Stimulated activated CD4-positive, alpha-beta T cell treated with anti-CD3 and anti-CD28 coated beads, Interleukin-1b, Interleukin-23, amount 100 ng/mL, for 1 hour (primary cell): ENCODE measurements at regions not wholly inside any gene's neighbourhood (a gene's known extent, or its start where the extent isn't known, plus 50 kb on each side); places are given as distances from the start of the nearest gene placed in this dataset.

Experiments
- DNase-seq, 2 donors: peaks; one replicate each; pipeline ENCODE4 v3.0.0-alpha.2; 2020; ENCODE audit warnings: low read depth in 2 of 2

DNA sequence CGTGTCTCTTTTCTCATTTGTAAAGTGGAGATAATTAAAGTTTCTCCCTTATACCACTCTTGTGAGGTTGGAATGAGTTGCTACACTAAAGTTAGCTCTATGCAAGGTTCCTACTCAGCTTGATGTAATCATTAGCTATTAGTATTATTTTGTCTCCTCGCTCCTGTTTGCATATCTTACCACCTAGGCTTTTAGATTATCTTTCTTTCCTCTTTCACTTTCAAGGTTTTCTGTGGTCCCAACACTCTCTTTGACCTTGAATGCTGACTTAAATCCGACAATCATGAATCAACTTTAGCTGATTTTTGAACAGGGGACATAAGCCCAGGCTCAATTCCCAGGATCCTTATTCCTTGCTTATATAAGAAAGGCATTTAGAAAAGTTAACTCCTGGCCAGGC lies 769.7 kb upstream of the GRM7 start:
- no peak for DNase-seq

DNA sequence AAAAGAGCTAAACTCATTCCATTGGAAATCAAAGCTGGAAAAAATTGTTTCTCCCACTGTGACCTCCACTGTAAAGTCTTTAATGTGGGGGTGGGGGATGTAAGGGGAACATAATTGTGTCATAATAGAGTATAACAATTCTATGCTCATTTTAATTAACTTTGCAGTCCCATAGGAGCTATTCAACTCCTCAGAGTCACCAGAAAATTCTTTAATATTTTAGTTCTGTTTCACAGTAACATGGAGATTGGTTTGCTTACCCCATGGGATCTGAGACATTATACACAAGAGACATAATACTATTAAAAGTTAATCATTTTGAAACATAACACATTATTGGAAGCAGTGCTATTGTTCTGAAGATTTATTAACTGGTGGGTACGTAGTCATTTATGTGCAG lies 765.9 kb upstream of the GRM7 start:
- no peak for DNase-seq

DNA sequence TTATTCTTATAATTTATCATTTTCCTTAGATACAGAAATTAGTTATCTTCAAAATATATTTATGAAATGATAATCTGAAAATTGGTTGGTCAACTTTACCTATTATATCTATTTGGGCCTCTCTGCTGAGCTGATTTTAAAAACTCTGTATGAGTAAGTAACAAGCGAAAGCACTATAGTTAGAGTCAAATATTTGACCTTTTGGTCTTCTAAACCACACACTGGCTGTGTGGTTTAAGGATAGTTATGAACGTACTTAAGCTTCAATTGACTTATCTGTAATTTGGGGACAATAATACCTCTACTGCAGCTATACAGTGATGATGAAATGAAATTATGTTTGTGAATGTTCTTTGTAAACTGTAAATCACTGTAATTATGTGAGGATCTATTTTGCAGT lies 763.9 kb upstream of the GRM7 start:
- no peak for DNase-seq

DNA sequence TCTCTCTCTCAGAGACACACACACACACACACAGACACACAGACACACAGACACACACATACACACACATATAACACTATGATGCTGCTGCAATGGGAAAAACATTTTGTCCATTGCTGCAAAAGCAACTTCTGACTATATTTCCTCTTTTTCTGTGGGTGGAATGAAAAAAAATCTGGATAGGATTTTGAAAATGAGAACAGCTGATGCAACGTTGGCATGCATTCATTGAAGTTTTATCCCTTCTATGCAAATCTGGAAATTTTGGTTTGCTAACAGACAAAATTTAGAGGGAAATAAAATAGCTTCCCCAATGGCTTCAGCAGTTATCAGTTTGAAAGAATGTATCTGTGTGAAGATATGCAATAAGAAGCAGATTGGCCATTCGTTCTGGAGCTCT lies 763.4 kb upstream of the GRM7 start:
- no peak for DNase-seq

DNA sequence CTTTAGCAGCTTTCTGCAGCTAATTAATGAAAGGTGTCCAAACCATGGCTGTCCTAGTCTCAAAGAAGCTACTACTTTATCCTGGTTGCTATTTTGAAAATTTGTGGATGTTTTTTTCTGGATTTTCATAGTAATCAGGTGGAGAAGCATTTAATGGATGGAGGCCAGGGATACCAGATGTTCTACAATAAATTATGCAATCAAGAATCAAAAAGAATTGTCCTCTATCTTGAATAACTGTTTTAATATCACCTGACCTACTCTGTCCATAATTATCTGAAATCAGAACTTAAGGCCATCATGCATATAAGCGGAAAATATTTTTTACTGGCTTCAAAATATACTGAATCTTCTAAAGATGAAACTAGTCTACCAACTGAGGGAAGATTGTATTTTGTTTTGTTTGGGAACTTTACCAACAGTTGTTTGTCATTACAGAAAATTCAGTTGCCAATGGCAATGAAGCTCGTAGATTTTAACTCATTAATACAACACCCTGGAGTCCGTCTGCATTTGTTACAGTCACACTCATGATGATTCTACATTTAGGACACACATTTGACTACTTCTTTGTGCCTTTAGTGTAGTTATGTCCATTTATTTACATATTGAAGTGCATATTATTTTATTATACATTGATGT lies 762.3 kb upstream of the GRM7 start:
- no peak for DNase-seq

DNA sequence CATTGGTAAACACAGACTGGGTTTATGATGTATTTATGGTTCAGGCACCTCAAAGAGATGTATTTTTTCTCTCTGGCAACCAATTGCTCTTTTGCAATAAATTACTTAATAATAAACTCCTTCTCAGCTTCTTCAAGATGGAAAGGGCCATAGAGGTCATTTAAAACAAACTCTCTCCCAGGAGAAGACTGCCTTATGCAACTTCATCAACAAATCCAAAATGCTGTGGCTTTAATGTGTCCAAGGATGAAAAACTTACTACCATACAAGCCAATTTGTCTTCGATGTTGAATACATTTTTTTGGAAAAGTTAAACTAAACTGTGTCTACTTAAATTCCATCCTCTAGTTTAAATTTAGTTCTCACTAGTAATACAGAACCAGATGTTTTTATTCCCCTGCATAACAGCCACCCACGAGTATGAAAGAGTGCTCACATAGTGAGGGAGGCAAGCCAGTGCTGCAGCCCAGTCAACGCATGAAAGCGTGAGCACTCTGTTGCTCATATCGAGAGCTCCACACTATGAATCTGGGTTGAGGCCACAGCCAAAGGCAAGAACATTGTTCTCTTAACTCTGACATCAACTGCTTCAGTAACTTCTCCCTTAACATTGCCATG lies 761.3 kb upstream of the GRM7 start:
- no peak for DNase-seq

DNA sequence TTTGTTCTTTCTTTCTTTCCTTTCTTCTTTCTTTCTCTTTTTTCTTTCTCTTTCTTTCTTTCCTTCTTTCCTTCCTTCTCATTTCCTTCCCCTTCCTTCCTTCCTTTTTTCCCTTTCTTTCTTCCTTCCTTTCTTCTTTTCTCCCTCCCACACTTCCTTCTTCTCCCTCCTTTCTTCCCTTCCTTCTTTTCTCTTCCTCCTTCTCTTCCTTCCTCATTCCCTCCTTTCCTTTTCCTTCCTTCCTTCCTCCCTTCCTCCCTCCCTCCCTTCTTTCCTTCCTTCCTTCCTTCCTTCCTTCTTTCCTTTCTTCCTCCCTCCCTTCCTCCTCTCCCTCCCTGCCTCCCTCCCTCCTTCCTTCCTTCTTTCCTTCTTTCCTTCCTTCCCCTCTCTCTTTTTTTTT lies 755.7 kb upstream of the GRM7 start:
- no peak for DNase-seq

DNA sequence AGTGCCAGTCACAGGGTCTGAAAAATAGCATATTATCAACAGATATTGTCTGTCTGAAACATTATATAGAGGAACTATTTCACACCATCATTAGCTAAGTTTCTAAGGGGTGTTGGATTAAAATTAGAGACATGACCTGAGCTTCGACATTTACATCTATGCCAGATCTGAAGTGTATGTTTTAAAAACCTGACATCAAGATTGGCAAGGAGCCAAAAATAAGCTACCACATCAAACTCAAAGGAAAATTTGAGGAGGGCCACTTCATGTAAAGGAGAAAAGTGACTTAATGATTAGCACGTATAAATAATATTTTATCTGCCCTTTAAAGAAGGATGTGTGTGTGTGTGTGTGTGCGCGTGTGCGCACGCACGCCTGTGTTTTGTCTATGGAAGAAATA lies 752.0 kb upstream of the GRM7 start:
- no peak for DNase-seq

DNA sequence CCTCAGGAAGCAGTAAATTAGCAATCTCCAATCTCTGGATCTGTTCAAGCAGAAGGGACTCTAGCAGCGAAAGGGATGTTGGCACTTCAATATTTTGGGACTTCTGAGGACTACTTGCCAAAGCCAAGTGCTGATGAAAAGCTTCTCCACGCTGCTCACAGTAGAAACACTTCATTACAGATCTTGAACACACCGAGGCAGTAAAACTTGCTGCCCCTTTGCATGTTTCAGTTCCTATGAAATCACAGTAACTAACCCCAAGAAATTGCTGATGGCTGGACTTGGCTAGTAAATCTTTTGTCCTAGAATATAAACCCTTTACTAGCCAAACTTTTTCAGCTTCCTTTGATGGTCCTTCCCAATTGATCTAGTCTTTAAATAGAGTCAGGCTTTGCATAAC lies 750.5 kb upstream of the GRM7 start:
- DNase-seq: no peak

DNA sequence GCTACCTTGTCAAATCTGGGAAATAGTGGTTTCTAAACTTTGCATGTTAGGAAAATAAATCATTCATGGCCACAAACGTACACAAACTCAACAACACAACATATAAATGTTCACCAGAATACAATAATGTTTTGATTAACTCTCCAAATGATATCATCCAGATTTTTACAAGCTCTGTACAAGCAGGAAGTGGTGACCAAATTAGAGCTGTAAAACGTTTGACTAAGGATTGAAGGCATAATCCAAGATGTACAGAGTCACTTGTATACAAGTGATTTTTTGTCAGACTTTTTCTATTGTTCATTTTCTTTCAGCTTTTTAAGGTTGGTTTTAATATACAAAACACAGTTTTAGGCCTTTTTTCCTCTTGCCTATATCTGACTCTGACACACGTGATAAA lies 748.4 kb upstream of the GRM7 start:
- DNase-seq: no peak

DNA sequence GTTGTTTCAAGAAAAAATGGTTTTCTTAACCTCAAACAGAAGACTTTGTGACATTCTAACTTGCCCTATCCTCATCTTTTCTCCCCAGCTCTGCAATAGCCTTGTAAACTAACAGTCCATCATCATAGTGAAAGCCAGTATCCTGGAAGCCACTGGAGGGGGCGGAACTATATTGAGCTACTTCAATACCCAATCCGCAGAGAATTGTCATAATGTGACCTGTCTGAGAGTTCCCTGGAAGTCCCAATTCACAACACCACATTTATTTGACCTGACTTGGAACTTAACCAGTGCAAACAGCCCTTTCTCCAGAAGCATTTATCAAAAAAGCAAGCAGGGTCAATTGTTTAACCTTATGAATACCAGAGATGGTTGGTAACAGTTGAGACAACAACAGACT lies 747.6 kb upstream of the GRM7 start:
- DNase-seq: no peak

DNA sequence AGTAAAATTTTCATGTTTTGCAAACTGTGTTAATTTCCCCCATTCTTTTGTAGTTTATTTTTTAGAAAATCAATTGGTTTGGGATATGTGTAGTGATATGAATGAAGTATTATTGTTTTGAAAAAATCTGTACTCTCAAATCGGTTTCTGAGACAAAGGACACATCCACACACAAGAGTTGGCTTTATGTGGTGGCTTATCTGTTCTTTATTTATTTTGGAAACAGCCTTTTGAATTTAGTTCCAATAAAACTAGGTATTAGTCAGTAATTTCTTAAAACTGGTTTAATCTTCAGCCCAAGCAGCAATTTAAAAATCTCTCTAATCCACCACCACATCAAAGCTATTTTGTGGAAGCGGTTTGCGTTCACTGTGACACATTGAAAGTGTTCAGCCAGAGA lies 741.5 kb upstream of the GRM7 start:
- DNase-seq: no peak

DNA sequence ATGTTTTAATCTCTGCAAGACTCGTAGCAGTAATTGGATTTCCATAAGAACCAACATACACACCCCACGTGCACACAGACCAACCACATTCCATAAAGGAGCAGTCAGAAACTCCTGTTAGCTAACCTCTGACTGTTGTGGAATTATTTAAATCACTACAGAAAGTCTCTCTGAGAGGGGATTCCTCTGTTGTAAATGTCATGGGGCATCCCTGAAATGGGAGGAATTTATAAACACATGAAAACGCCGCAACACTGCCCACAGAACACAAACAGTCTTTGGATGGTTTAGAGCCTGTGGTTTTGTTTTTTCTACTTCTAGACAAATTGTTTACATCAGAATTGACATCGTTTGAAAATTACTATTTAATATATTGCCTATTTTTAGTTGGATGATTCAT lies 740.1 kb upstream of the GRM7 start:
- DNase-seq: no peak

DNA sequence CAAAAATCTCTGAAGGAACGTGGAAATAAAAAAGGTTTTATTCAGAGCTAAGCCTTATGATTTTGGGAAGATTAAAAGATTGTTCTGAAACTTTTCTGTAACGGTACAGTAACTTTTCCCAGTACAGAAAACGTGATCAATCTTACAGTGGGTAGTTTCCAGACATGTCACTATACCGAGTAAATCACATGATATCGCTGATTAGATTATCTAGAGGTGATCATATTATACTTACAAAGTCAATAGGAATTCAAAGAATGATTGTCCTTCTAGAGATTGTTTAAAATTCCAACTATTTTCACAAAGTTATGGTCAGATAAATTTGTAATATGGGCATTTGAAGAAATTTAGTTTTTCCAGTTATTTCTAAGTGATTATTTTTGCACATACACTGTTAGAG lies 736.0 kb upstream of the GRM7 start:
- DNase-seq: no peak

DNA sequence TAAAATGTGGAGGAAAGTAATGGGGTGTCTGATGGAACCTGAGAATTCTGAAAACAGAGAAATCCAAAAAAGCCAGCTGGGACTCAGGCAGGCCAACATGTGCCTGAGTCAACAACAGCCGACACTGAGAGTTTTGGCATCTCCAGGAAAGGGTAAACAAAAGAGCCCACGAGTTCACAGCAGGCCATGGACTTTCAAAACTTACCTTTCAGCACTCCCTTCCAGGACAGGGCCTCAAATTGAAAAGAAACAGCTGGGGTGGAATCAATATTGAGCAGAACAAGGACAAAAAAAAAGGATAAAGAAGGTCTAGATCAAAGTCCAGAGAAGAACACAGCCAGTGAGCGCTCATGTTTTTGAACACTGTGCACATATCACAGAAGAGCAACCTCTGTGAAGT lies 735.4 kb upstream of the GRM7 start:
- no peak for DNase-seq

DNA sequence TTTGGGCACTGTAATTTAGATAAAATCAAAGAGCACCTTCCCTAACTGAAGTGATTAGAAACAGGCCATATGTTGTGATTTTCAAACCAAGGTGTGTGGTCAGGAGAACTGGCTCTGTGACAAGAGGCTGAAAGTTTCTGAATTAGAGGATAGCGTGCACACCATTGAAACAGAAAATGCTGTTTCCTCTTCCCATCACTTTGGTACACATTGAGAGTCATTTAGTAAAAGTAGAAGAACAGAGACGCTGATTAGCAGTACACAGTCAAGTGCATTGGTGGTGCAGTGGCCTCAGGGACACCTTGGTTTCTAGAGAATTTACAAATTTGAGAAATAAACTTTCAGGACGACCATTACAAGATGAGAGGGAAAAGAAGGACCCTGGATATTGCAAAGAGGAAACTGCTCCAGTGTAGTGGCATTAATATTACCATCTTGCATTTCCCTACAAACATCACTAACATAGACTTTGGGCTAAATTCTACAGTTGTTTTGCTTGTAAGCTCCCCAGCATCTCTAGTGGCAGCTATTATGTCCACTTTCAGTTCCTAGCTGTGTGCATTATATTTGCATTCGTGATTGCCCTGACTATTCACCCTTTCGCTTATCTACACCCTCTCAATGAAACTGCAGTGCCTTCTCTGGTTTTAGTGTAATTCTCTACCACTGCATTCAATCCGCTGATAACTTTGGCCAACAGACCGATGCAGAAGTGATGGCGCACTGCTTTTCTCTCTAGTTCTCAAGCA lies 728.1 kb upstream of the GRM7 start:
- no peak for DNase-seq

DNA sequence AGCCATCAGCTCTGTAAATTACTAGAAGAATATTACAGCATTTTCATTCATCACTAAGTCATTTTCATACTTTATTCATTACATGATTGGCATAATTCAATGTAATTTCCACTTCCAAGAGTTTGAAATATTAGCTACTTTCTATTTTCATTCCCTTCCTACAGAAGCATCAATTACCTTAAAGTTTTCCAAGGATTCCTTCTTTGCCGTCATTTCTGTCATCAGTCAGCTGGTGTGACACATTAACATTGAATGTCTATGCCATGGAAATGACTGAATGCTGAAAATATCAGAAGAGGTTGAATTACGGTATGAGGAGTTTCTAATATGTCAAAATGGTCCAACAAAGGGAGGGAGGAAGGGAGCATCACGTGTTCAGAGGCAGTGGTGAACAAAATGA lies 718.2 kb upstream of the GRM7 start:
- DNase-seq: no peak

DNA sequence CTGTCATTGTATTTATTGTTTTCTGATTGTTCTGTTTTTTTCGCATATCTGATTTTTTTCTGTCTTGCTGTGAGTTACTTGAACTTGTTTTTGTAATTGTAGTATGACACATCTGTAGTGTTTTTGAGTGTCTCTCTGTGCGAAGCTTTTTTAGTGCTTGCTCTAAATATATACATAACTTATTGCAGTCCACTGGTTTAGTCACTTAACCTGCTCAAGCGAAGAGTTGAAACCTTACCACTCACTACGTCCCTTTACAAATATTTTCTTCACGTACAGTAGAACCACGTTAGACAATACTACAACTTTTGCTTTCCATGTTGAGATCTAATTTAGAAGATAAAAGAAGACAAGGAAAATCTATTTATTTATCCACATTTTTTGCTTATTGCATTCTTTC lies 713.0 kb upstream of the GRM7 start:
- DNase-seq: no peak

DNA sequence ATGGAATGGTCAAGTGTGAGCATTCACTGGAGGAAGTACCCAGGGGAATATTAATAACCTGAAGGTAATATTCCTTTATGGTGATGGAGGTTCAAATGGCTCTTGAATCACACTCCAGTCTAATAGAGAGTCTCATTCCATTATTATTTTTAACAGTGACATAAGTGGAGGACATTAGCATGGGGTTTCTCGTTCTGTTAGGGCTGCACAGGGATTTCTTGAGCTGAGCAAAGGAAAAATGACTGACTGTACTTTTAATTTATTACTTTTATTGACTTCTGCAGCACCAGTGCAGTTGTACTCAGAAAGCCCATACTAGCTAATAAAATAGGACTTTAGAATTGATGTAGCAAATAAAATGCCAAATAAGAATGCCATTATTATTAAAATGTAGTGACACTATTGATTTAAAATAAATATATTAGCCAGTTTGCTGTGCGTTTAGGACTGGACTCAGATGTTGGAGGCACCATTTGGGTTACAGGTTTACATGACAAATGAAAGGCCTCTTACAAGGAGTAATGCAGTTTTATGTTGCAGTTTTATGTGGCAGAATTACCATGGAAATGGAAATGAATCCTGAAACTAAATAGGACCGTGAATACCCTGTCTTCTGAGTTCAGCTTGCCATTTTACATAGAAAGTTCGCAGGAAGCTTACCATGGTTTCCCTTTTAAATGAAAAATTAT lies 705.1 kb upstream of the GRM7 start:
- no peak for DNase-seq

DNA sequence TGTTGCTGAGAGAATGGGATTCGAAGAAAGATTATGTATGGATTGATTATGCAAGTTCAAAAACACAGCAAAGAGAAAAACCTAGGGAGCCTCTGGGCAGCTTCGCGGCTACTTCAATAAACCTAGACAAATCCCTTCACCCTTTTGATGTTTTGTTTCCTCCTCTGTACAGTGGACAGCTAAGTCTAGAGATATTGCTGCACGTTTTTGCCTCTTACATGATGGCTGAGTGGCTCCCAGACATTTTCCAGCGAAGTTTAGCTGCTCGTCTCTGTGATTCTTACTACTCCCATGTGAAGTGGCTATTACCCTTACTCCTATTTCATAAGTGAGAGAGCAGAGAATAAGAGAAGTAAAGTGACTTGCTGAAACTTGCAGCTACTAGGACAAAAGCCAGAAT lies 695.0 kb upstream of the GRM7 start:
- no peak for DNase-seq

DNA sequence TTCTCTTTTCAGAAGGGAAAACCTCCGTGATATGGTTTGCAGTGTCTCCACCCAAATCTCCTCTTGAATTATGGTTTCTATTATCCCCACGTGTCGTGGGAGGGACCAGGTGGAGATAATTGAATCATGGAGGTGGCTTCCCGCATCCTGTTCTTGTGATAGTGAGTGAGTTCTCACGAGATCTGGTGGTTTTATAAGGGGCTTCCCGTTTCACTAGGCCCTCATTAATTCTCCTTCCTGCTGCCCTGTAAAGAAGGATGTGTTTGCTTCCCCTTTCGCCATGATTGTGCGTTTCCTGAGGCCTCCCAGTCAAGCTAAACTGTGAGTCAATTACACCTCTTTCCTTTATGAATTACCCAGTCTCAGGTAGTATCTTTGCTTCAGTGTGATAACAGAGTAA lies 692.7 kb upstream of the GRM7 start:
- no peak for DNase-seq

DNA sequence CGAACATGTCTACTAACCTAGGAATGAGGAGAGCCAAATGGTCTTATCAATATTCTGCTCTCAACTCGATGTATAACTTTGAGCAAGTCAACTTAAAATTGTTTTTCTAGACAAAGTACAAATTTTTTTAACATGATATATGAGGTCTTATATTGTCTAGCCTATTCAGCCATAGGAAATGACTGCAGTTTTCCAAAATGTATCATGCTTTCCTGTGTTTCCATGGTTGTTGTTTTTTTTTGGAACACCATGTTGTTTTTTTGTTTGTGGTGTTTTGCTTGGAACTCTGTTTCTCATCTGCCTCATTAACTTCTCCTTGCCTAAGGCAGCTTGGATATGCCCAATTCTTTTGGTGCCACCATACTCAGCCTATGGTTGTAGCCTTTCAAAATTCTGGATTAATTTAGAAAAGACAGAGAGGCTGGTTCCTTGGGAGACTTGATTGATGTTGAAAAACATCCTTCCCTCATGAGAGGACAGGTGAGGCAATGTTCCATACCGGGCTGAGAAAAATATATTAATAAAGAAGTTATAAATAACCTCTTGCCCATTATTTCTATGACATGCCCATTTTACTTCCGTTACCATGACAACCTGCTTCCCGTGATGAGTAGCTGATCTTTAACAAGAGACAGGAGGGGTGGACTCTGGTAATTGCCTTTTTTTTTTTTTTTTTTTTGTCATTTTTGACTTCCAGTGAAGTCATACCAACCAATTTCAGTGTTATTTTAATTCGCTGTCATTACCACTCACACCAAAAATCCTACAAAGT lies 687.9 kb upstream of the GRM7 start:
- DNase-seq: no peak
